ENCODE measurements at regions not wholly inside any gene's neighbourhood (a gene's known extent, or its start where the extent isn't known, plus 50 kb on each side); places are given as distances from the start of the nearest gene placed in this dataset.
"Not testable (repeated sequence)": the region's sequence is repeated elsewhere in the genome, so short reads cannot be mapped to it uniquely, and the experiment has no call there.

DNA sequence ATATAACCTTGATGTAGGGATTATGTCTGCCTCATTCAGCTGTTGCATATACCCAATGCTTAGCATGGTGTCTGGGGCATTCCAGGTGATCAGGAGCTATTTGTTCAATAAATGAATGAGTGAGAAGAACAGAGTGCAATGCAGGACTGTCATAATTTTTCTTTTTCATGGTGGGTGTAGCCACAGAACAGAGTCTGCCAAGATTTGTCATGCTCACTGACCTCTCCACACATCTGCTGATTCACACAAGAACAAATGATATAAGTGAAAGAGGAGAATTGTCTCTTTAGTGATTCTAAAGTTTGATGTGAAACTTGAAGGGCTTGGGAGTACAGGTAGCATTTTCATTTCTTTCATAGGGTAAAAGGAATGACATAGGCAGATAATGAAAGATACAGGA, 64.4 kb upstream of the TEX13D start:
- no peak overlapping the region for H3K9ac ChIP-seq (ENCODE audit: low read length)

DNA sequence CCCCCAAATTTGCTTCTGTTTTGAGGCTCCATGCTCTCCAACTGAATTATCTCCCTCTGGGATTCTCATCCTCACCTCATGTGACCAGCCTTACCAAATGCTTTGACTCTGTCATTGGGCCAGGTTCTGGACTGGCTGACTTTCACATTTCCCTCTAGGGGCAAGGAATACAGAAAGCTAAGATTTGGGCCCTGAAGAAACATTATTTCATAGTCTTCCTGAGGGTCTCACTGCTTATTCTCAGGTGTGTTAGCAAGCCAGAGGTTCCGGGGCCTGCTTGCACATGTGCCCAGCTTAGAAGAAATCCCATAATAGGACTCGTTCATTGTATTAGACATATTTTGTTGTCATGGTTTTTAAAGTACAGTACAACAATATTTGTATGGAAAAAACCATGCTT, 62.6 kb upstream of the TEX13D start:
- H3K27me3 ChIP-seq (ENCODE audit: insufficient read depth, low read length): no peaks in the 10 kb centered on the region
- no peaks in the 10 kb centered on the region for H3K36me3 ChIP-seq (ENCODE audit: insufficient read depth, low read length)

More for the DNA sequence above, 64.4 kb upstream of the TEX13D start:
- no peaks in the 10 kb centered on the region for H3F3A ChIP-seq (ENCODE audit: insufficient read depth, low read length)
- H3K4me1 ChIP-seq (ENCODE audit: insufficient read depth, low read length, severe bottlenecking): no peaks in the 10 kb centered on the region
- no peak overlapping the region for H2AFZ ChIP-seq (ENCODE audit: low read length)
- no peak overlapping the region for H3K27ac ChIP-seq (ENCODE audit: low read depth, low read length, poor library complexity, severe bottlenecking)
- no peak overlapping the region for H3K4me3 ChIP-seq (ENCODE audit: low read depth, low read length, poor library complexity, severe bottlenecking)
- no peaks in the 10 kb centered on the region for H3K9me3 ChIP-seq (ENCODE audit: low read length)
- H4K20me1 ChIP-seq (ENCODE audit: insufficient read depth, low read length): no peaks in the 10 kb centered on the region
- no peak overlapping the region for H3K4me2 ChIP-seq (ENCODE audit: low read length)
- H3K36me3 ChIP-seq (ENCODE audit: insufficient read depth, low read length): no peaks in the 10 kb centered on the region
- H3K9me2 ChIP-seq (ENCODE audit: low read depth, low read length): no peaks in the 10 kb centered on the region
- TF ChIP-seq, protein P1, sequence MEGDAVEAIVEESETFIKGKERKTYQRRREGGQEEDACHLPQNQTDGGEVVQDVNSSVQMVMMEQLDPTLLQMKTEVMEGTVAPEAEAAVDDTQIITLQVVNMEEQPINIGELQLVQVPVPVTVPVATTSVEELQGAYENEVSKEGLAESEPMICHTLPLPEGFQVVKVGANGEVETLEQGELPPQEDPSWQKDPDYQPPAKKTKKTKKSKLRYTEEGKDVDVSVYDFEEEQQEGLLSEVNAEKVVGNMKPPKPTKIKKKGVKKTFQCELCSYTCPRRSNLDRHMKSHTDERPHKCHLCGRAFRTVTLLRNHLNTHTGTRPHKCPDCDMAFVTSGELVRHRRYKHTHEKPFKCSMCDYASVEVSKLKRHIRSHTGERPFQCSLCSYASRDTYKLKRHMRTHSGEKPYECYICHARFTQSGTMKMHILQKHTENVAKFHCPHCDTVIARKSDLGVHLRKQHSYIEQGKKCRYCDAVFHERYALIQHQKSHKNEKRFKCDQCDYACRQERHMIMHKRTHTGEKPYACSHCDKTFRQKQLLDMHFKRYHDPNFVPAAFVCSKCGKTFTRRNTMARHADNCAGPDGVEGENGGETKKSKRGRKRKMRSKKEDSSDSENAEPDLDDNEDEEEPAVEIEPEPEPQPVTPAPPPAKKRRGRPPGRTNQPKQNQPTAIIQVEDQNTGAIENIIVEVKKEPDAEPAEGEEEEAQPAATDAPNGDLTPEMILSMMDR (IDR thresholded peaks at IDR 0.05; ENCODE audit: low read length): no peak
- TF ChIP-seq EZH2 (IDR thresholded peaks at IDR 0.05; ENCODE audit: borderline replicate concordance, low read length): no peak
- no peaks in the 10 kb centered on the region for H3K79me2 ChIP-seq (ENCODE audit: insufficient read depth, low read length)
- H3K27me3 ChIP-seq (ENCODE audit: insufficient read depth, low read length): no peaks in the 10 kb centered on the region

DNA sequence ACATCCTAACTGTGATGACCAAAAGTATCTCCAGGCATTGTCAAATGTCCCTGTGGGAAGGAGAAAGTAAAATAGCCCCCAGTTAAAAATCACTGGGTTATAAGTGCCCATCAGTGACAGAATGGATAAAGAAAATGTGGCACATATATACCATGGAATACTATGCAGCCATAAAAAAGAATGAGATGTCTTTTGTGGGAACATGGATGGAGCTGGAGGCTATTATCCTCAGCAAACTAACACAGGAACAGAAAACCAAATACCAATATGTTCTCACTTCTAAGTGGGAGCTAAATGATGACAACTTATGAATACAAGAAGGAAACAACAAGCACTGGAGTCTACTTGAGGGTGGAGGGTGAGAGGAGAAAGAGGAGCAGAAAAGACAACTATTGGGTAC, 60.9 kb upstream of the TEX13D start:
- not testable (repeated sequence) for H3K27me3 ChIP-seq (ENCODE audit: insufficient read depth, low read length); H3K9me3 ChIP-seq (ENCODE audit: low read length); H3K4me2 ChIP-seq (ENCODE audit: low read length); H3K9me2 ChIP-seq (ENCODE audit: low read depth, low read length); H2AFZ ChIP-seq (ENCODE audit: low read length); H3K9ac ChIP-seq (ENCODE audit: low read length); H3K36me3 ChIP-seq (ENCODE audit: insufficient read depth, low read length); H4K20me1 ChIP-seq (ENCODE audit: insufficient read depth, low read length); H3K27ac ChIP-seq (ENCODE audit: low read depth, low read length, poor library complexity, severe bottlenecking); H3K4me1 ChIP-seq (ENCODE audit: insufficient read depth, low read length, severe bottlenecking); H3K79me2 ChIP-seq (ENCODE audit: insufficient read depth, low read length); H3F3A ChIP-seq (ENCODE audit: insufficient read depth, low read length); H3K4me3 ChIP-seq (ENCODE audit: low read depth, low read length, poor library complexity, severe bottlenecking)

More for the DNA sequence above, 62.6 kb upstream of the TEX13D start:
- Histone ChIP-seq H3K9ac (ENCODE audit: low read length) (no peak overlapping the region), H3K4me2 (ENCODE audit: low read length) (no peak overlapping the region), H2AFZ (ENCODE audit: low read length) (no peak overlapping the region), H3K4me3 (ENCODE audit: low read depth, low read length, poor library complexity, severe bottlenecking) (no peak overlapping the region), H3K79me2 (ENCODE audit: insufficient read depth, low read length) (no peaks in the 10 kb centered on the region), H3F3A (ENCODE audit: insufficient read depth, low read length) (no peaks in the 10 kb centered on the region), H3K4me1 (ENCODE audit: insufficient read depth, low read length, severe bottlenecking) (no peaks in the 10 kb centered on the region), H3K27ac (ENCODE audit: low read depth, low read length, poor library complexity, severe bottlenecking) (no peak overlapping the region), H3K9me3 (ENCODE audit: low read length) (no peaks in the 10 kb centered on the region), H4K20me1 (ENCODE audit: insufficient read depth, low read length) (no peaks in the 10 kb centered on the region), H3K9me2 (ENCODE audit: low read depth, low read length) (no peaks in the 10 kb centered on the region)
- TF ChIP-seq, protein P1 (IDR thresholded peaks at IDR 0.05; ENCODE audit: low read length): no peak
- TF ChIP-seq EZH2 (IDR thresholded peaks at IDR 0.05; ENCODE audit: borderline replicate concordance, low read length): no peak

DNA sequence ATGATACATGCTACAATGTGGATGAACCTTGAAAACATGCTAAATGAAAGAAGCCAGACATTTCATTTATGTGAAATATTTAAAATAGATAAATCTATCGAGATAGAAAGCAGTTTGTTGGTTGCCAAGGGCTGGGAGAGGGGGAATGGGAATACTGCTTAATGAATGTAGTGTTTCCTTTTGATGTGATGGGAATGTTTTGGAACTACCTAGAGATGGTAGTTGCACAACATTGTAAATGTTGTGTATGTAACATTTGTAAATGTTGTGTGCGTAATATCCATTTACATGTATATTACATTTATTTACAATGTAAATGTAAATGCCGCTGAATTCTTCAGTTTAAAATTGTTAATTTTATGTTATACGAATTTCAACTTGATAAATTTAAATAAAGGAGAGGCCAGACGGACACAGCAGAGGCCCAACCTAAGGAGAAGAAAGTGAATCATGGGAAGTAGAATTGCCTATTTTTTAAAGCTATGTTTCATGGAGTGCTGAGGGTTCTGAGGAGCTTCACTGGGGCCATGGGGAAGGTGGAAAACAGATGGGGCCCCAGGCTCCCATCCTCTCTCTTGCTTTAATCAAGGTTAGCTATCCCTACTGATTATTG, 60.0 kb upstream of the TEX13D start:
- Histone ChIP-seq H3K27me3 (ENCODE audit: insufficient read depth, low read length) (no peaks in the 10 kb centered on the region), H2AFZ (ENCODE audit: low read length) (no peak overlapping the region), H3K4me2 (ENCODE audit: low read length) (no peak overlapping the region), H3F3A (ENCODE audit: insufficient read depth, low read length) (no peaks in the 10 kb centered on the region), H3K36me3 (ENCODE audit: insufficient read depth, low read length) (no peaks in the 10 kb centered on the region), H4K20me1 (ENCODE audit: insufficient read depth, low read length) (no peaks in the 10 kb centered on the region), H3K9me2 (ENCODE audit: low read depth, low read length) (no peaks in the 10 kb centered on the region), H3K79me2 (ENCODE audit: insufficient read depth, low read length) (no peaks in the 10 kb centered on the region), H3K27ac (ENCODE audit: low read depth, low read length, poor library complexity, severe bottlenecking) (no peak overlapping the region), H3K4me1 (ENCODE audit: insufficient read depth, low read length, severe bottlenecking) (no peaks in the 10 kb centered on the region), H3K9me3 (ENCODE audit: low read length) (no peaks in the 10 kb centered on the region), H3K4me3 (ENCODE audit: low read depth, low read length, poor library complexity, severe bottlenecking) (no peak overlapping the region), H3K9ac (ENCODE audit: low read length) (no peak overlapping the region)
- TF ChIP-seq, protein P1 (IDR thresholded peaks at IDR 0.05; ENCODE audit: low read length): no peak
- no peak for TF ChIP-seq EZH2 (IDR thresholded peaks at IDR 0.05; ENCODE audit: borderline replicate concordance, low read length)
